Memory B cell (primary cell): ENCODE measurements at regions not wholly inside any gene's neighbourhood (a gene's known extent, or its start where the extent isn't known, plus 50 kb on each side); places are given as distances from the start of the nearest gene placed in this dataset.

Experiments used
- ATAC-seq: fragments of 150-1000 bp; cut with Tn5 transposase; 2 replicates; pipeline ENCODE4 v1.10.0; 2021; ENCODE audit warnings: low read depth, mild to moderate bottlenecking, moderate library complexity
- DNase-seq, 2 donors: peaks; one replicate each; pipeline ENCODE4 v3.0.0; 2022; ENCODE audit warnings: low spot score in 2 of 2
- H3K27ac Mint-ChIP-seq: one replicate; pipeline ENCODE4 v1.8.0; 2022; ENCODE audit warnings: mild to moderate bottlenecking, moderate library complexity, mixed read lengths
- H3K27me3 Mint-ChIP-seq: one replicate; pipeline ENCODE4 v1.8.0; 2022; ENCODE audit warnings: mixed read lengths
- H3K36me3 Mint-ChIP-seq: one replicate; pipeline ENCODE4 v1.8.0; 2022; ENCODE audit warnings: mild to moderate bottlenecking, mixed read lengths
- H3K4me1 Mint-ChIP-seq: one replicate; pipeline ENCODE4 v1.8.0; 2022; ENCODE audit warnings: mixed read lengths
- H3K4me3 Mint-ChIP-seq: one replicate; pipeline ENCODE4 v1.8.0; 2022; ENCODE audit warnings: mild to moderate bottlenecking, moderate library complexity, mixed read lengths
- H3K9me3 Mint-ChIP-seq: one replicate; pipeline ENCODE4 v1.8.0; 2022; ENCODE audit warnings: mixed read lengths

- ATAC-seq (no peak), DNase-seq (no peak)
- Mint-ChIP-seq H3K4me3 (no peak overlapping the region), H3K36me3 (no peaks in the 10 kb centered on the region), H3K9me3 (no peaks in the 10 kb centered on the region), H3K4me1 (peaks cover 5% of the 10 kb centered on the region), H3K27me3 (peaks cover 7% of the 10 kb centered on the region), H3K27ac (no peak overlapping the region)
Measured at GRCh38 chr4:153146961-153147360, 57.3 kb upstream of the TRIM2 start.

GRCh38 chr4:153148791-153149190 is 55.5 kb upstream of the TRIM2 start:
- H3K9me3 Mint-ChIP-seq, result no peaks in the 10 kb centered on the region
- no peak for ATAC-seq
- H3K4me3 Mint-ChIP-seq, result no peak overlapping the region
- peaks cover 14% of the 10 kb centered on the region for H3K4me1 Mint-ChIP-seq
- DNase-seq, result no peak
- H3K27ac Mint-ChIP-seq, result no peak overlapping the region
- no peaks in the 10 kb centered on the region for H3K36me3 Mint-ChIP-seq
- peaks cover 12% of the 10 kb centered on the region for H3K27me3 Mint-ChIP-seq

GRCh38 chr4:153151535-153152455 is 52.4 kb upstream of the TRIM2 start:
- no peaks in the 10 kb centered on the region for H3K36me3 Mint-ChIP-seq
- peak overlapping the region; percentile 91 for H3K27ac Mint-ChIP-seq
- peak overlapping the region; percentile 92 for H3K4me3 Mint-ChIP-seq

GRCh38 chr4:153152501-153153338 is 51.5 kb upstream of the TRIM2 start:
- peaks cover 18% of the 10 kb centered on the region for H3K4me1 Mint-ChIP-seq

More at GRCh38 chr4:153151535-153152455, 52.4 kb upstream of the TRIM2 start:
- Mint-ChIP-seq H3K27me3 (peaks cover 22% of the 10 kb centered on the region), H3K9me3 (no peaks in the 10 kb centered on the region), H3K4me1 (peaks cover 18% of the 10 kb centered on the region)
- peak; percentile 59 to 63 for DNase-seq
- ATAC-seq, result peak; percentile 57

GRCh38 chr4:153153339-153153871 is 50.8 kb upstream of the TRIM2 start:
- Mint-ChIP-seq H3K36me3 (no peaks in the 10 kb centered on the region), H3K4me1 (peaks cover 18% of the 10 kb centered on the region), H3K27ac (peak overlapping the region; percentile 91), H3K4me3 (peak overlapping the region; percentile 92), H3K9me3 (no peaks in the 10 kb centered on the region), H3K27me3 (peaks cover 22% of the 10 kb centered on the region)
- peak in 1 of 2 donors; percentile 59 for DNase-seq
- peak; percentile 74 for ATAC-seq

More at GRCh38 chr4:153152501-153153338, 51.5 kb upstream of the TRIM2 start:
- Mint-ChIP-seq H3K36me3 (no peaks in the 10 kb centered on the region), H3K27ac (peak overlapping the region; percentile 91), H3K9me3 (no peaks in the 10 kb centered on the region), H3K4me3 (peak overlapping the region; percentile 92), H3K27me3 (peaks cover 22% of the 10 kb centered on the region)
- DNase-seq (peak; percentile 29 to 42), ATAC-seq (peak; percentile 31)

GRCh38 chr4:153154007-153154975 is 50.0 kb upstream of the TRIM2 start:
- Mint-ChIP-seq H3K27ac (no peak overlapping the region), H3K36me3 (no peaks in the 10 kb centered on the region), H3K4me3 (peak overlapping the region; percentile 92), H3K4me1 (peaks cover 18% of the 10 kb centered on the region), H3K27me3 (peaks cover 21% of the 10 kb centered on the region), H3K9me3 (no peaks in the 10 kb centered on the region)
- DNase-seq, result no peak
- ATAC-seq, result no peak
